ENCODE measurements at regions not wholly inside any gene's neighbourhood (a gene's known extent, or its start where the extent isn't known, plus 50 kb on each side); places are given as distances from the start of the nearest gene placed in this dataset.

- DNase-seq = no peak
- Histone ChIP-seq H3K4me1 (no peaks in the 10 kb centered on the region), H3K9me3 (no peaks in the 10 kb centered on the region), H3K4me3 (ENCODE audit: low read depth, low read length) (no peak overlapping the region), H3K27me3 (peaks cover 18% of the 10 kb centered on the region), H3K36me3 (no peaks in the 10 kb centered on the region)
- no peak for TF ChIP-seq CTCF (IDR thresholded peaks at IDR 0.05; ENCODE audit: low read depth, low read length)
These were observed 573.5 kb upstream of the JAG1 start for GRCh38 chr20:11247046-11248010.

DNA sequence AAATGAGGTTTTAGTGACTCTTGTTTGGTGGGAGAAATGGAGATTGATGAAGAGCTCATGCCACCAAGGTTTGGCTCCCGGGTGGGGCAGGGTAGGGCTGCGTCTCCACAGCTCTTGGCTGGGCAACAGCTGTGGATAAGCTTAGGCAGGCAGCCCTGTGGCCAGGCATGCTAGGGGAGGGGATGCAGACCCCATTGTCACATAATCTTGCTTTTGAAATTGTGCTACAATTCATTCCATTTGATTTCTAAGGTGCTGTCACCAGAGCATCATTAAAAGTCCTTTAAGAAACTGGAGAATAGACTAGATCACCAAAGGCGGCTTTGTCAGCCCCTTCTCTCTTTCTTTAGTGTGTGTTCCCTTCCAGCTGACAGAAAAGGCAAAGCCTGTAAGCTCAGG lies 574.2 kb upstream of the JAG1 start:
- Histone ChIP-seq H3K4me3 (ENCODE audit: low read depth, low read length) (no peak overlapping the region), H3K4me1 (no peaks in the 10 kb centered on the region), H3K9me3 (no peaks in the 10 kb centered on the region), H3K36me3 (no peaks in the 10 kb centered on the region), H3K27me3 (peaks cover 18% of the 10 kb centered on the region)
- DNase-seq = no peak
- no peak for TF ChIP-seq CTCF (IDR thresholded peaks at IDR 0.05; ENCODE audit: low read depth, low read length)

- no peak for DNase-seq
- TF ChIP-seq CTCF (IDR thresholded peaks at IDR 0.05; ENCODE audit: low read depth, low read length) = no peak
- Histone ChIP-seq H3K36me3 (no peaks in the 10 kb centered on the region), H3K4me3 (ENCODE audit: low read depth, low read length) (no peak overlapping the region), H3K4me1 (no peaks in the 10 kb centered on the region), H3K27me3 (peaks cover 18% of the 10 kb centered on the region), H3K9me3 (no peaks in the 10 kb centered on the region)
These were observed 575.2 kb upstream of the JAG1 start for GRCh38 chr20:11248687-11249638.

DNA sequence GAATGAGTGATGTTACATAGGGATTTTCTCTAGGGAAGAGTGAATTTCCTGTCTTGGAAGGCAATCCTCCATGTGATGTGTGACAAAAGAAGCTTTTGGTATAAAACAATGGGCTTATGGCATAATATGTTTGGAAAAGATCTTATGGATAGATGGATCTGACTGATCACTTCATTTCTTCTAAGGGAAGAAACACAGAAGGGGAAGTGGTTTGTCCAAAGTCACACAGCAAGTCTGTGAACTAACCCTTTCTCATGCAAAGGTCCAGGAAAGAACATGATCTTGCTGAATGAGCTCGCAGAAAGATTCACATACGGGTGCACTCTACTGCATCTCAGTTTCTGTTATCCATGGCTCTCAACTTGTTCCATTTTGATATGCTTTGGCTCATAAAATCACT lies 575.9 kb upstream of the JAG1 start:
- Histone ChIP-seq H3K27me3 (peaks cover 18% of the 10 kb centered on the region), H3K9me3 (no peaks in the 10 kb centered on the region), H3K4me3 (ENCODE audit: low read depth, low read length) (no peak overlapping the region), H3K36me3 (no peaks in the 10 kb centered on the region), H3K4me1 (no peaks in the 10 kb centered on the region)
- TF ChIP-seq CTCF (IDR thresholded peaks at IDR 0.05; ENCODE audit: low read depth, low read length) = no peak
- DNase-seq = no peak

DNA sequence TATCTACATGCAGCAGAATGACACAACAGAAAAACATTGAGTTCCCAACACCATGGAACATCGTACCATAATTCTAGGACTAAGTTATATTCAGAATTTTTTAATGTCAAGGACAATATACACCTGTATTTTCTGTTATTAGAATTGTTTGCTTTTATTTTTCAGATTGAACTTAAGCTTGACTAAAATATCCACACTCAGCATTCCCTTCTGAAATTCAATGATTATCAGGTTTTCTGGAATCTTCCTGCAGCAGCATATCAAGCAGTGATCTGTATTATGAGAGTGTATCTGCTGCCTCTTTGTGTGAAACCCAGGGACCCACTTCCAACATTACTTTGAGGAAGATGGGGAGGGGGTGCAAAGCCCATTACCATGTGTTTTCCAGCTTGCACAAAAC lies 578.6 kb upstream of the JAG1 start:
- no peak for DNase-seq
- Histone ChIP-seq H3K4me3 (ENCODE audit: low read depth, low read length) (no peak overlapping the region), H3K9me3 (no peaks in the 10 kb centered on the region), H3K36me3 (no peaks in the 10 kb centered on the region), H3K27me3 (peaks cover 9% of the 10 kb centered on the region), H3K4me1 (no peaks in the 10 kb centered on the region)
- no peak for TF ChIP-seq CTCF (IDR thresholded peaks at IDR 0.05; ENCODE audit: low read depth, low read length)
